ENCODE measurements at regions not wholly inside any gene's neighbourhood (a gene's known extent, or its start where the extent isn't known, plus 50 kb on each side); places are given as distances from the start of the nearest gene placed in this dataset.
A peak's percentile ranks its signal among the peaks of the same experiment; 100 is the strongest.
"Not testable (repeated sequence)": the region's sequence is repeated elsewhere in the genome, so short reads cannot be mapped to it uniquely, and the experiment has no call there.

DNA sequence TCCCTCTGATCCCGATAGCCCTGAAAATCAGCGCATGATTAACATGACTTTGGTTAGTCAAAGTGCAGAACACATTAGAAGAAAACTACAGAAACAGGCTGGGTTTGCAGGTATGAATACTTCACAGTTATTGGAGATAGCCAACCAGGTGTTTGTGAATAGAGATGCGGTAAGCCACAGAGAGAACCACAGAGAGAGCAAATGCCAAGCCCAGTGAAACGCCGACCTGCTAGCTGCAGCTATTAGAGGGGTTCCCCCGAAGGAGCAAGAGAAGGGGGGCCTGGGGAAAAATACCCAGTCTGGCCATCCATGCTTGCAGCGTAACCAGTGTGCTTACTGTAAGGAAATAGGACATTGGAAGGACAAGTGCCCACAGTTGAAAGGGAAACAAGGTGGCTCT lies 523.9 kb upstream of the CNTN3 start:
- H3K4me3 Mint-ChIP-seq, result no peak overlapping the region
- no peak overlapping the region for H3K27ac Mint-ChIP-seq
- no peaks in the 10 kb centered on the region for H3K4me1 Mint-ChIP-seq (ENCODE audit: low read depth)
- no peaks in the 10 kb centered on the region for H3K27me3 Mint-ChIP-seq
- intact Hi-C loops (cut with micrococcal nuclease), result no loop called here
- H3K9me3 Mint-ChIP-seq, result no peaks in the 10 kb centered on the region
- ChIA-PET POLR2A (no interaction called here), CTCF (no interaction called here)
- DNase-seq, result no peak
- no peaks in the 10 kb centered on the region for H3K36me3 Mint-ChIP-seq

DNA sequence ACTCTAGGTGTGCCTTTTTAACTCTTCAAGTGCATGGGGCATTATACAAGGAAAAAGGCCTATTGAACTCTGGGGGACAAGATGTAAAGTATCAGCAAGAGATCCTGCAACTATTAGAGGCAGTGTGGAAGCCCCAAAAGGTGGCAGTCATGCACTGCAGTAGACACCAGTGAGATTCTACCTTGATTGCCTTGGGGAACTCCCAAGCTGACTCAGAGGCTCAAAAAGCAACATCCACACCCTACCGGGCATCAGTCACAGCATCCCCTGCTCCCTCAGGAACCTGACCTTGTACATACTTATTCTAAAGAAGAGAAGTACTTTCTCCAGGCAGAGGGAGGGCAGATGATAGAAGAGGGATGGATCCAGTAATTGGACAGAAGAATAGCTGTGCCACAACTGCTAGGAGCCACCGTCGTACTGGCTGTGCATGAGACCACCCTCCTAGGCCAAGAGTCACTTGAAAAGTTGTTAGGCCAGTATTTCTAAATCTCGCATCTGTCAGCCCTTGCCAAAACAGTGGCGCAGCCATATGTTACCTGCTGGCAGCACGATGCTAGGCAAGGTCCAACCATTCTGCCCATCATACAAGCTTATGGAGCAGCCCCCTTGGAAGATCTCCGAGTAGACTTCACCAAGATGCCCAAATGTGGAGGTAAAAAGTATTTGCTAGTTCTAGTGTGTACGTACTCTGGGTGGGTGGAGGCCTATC lies 523.1 kb upstream of the FRG2C start:
- H3K4me3 Mint-ChIP-seq, result no peak overlapping the region
- no peak overlapping the region for H3K27ac Mint-ChIP-seq
- ChIA-PET POLR2A (no interaction called here), CTCF (no interaction called here)
- no peaks in the 10 kb centered on the region for H3K36me3 Mint-ChIP-seq
- no peaks in the 10 kb centered on the region for H3K27me3 Mint-ChIP-seq
- no peaks in the 10 kb centered on the region for H3K4me1 Mint-ChIP-seq (ENCODE audit: low read depth)
- intact Hi-C loops (cut with micrococcal nuclease), result no loop called here
- H3K9me3 Mint-ChIP-seq, result no peaks in the 10 kb centered on the region
- no peak for DNase-seq

DNA sequence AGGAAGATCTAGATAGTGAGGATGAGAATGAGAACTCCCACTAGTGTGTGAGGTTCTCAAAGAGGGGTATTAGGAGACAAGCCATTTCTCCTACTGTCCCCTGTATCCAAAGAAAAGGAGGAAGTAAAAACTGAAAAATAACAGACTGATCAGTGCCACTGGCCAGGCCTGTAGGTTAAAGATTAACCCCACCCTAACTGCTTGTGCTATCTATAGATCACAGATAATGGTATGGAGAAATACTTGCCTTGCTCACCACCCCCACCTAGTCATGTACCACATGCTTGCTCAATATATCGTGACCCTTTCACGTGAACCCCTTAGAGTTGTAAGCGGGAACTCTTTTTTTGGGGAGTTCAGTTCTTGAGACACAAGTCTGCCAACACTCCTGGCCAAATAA lies 519.7 kb upstream of the FRG2C start:
- intact Hi-C loops (cut with micrococcal nuclease), result no loop called here
- Mint-ChIP-seq H3K9me3 (no peaks in the 10 kb centered on the region), H3K4me1 (ENCODE audit: low read depth) (no peaks in the 10 kb centered on the region), H3K27ac (no peak overlapping the region), H3K4me3 (no peak overlapping the region), H3K27me3 (no peaks in the 10 kb centered on the region), H3K36me3 (no peaks in the 10 kb centered on the region)
- DNase-seq, result no peak
- ChIA-PET POLR2A (no interaction called here), CTCF (no interaction called here)

DNA sequence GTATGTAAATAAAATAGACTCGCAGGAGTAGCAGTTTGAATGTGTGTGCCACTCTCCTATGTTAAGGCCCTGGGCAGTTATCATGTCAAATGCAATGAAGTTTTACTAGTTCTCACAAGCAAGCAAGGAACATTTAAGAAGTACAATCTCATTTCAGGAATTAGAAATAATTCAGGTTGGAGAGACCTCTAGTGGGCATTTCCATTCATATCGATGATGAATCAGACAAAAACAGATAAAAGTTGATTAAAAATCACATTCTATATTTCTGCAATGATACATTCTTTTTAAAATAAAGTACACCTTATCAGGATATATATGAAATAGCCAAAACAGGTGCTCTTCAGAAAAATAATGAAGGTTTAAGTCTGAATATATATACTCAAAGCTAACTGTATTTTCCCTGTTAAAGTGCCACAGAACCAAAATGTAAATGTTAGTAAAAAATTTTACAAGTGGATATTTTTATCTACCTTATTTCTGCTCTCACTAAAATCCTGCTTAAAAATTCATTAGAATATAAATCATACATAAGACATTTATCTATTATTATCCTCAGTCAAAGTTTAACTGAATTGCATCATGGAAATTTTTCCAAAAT lies 492.4 kb upstream of the FRG2C start:
- H3K27ac Mint-ChIP-seq, result no peak overlapping the region
- ChIA-PET CTCF (interaction anchor here (0.9 kb wide), 1 partner anchor 20 kb away, joined by 3 read pairs; no protein-coding TSS in a partner anchor), POLR2A (no interaction called here)
- no peak for DNase-seq
- no peaks in the 10 kb centered on the region for H3K4me1 Mint-ChIP-seq (ENCODE audit: low read depth)
- no peak overlapping the region for H3K4me3 Mint-ChIP-seq
- H3K36me3 Mint-ChIP-seq, result no peaks in the 10 kb centered on the region
- H3K9me3 Mint-ChIP-seq, result no peaks in the 10 kb centered on the region
- intact Hi-C loops (cut with micrococcal nuclease), result no loop called here
- peaks cover 3% of the 10 kb centered on the region for H3K27me3 Mint-ChIP-seq

DNA sequence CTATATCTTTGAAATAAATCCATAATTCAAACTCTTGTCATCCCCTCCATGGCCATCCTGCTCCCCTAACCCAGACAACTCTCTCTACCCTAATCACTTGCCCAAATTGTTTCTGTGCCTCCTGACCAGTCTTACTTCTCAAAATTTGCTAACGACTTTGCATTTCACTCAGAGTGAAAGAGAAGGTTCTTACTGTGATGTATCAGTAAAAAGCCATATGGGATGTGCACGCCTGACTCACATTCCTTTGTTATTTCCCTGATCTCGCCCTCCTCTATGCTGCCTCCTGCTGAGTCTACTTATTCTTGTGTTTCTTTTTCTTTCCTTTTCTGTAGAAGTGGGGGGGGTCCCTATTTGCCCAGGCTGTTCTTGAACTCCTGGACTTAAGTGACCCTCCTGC lies 487.2 kb upstream of the FRG2C start:
- H3K27ac Mint-ChIP-seq, result no peak overlapping the region
- peaks cover 2% of the 10 kb centered on the region for H3K27me3 Mint-ChIP-seq
- no peaks in the 10 kb centered on the region for H3K9me3 Mint-ChIP-seq
- DNase-seq, result no peak
- no peak overlapping the region for H3K4me3 Mint-ChIP-seq
- no peaks in the 10 kb centered on the region for H3K36me3 Mint-ChIP-seq
- CTCF ChIA-PET, result no interaction called here
- POLR2A ChIA-PET, result no interaction called here
- intact Hi-C loops (cut with micrococcal nuclease), result no loop called here
- H3K4me1 Mint-ChIP-seq (ENCODE audit: low read depth), result no peaks in the 10 kb centered on the region

DNA sequence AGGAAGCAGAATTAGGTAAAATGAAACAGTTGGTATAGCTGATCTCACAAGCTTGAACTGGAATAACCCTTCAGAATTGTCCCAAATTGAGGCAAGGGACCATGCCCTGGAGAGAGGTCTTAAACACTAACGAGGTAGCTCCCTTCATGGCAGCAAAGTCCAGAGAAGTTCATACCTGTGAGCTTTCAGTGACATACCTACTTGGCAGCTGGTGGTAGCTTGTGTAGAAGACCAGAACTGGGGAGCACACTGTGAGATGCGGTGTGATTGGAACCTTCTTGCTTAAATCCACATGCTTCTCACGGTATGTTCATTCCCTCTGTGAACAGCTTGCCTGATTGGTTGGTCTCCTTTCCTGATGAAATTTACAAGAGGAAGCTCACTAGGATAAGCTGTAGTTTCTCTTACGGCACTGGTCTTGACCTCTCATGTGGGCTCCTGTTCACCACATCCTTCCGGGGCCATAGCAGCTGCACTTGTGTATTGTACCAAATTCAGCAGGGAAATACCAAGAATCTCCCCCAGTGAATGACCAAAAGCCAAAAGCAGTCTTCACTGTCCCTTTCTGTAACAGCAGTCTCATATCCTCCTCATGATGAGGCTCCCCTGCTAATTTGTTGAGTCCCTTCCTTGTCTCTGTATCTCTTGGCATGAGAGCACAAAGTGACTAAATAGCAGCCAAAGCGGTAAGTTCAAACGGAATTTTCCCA lies 483.7 kb upstream of the FRG2C start:
- intact Hi-C loops (cut with micrococcal nuclease), result no loop called here
- peaks cover 4% of the 10 kb centered on the region for H3K27me3 Mint-ChIP-seq
- no peak for DNase-seq
- no peak overlapping the region for H3K27ac Mint-ChIP-seq
- H3K4me1 Mint-ChIP-seq (ENCODE audit: low read depth), result no peaks in the 10 kb centered on the region
- ChIA-PET CTCF (interaction anchor here (1.2 kb wide), 1 partner anchor 12 kb away, joined by 7 read pairs; no protein-coding TSS in a partner anchor), POLR2A (no interaction called here)
- H3K4me3 Mint-ChIP-seq, result no peak overlapping the region
- no peaks in the 10 kb centered on the region for H3K9me3 Mint-ChIP-seq
- no peaks in the 10 kb centered on the region for H3K36me3 Mint-ChIP-seq

DNA sequence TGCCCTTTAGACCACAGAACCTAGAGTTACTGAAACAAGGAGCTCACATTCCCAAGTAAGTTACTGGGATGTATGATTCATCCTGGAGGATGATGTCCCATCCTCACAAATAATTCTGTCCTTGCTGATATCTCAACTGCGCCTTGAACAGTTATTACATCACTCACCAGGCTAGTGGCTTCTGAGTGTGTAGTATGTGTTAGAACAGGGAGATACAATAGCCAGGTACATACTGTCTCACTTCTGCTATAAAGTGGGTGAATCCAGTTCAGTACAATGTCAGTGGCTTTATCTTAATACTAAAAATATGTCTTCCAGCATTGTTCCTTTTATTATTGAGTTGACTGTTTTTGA lies 483.2 kb upstream of the FRG2C start:
- POLR2A ChIA-PET, result no interaction called here
- CTCF ChIA-PET, result no interaction called here
- no peak overlapping the region for H3K4me3 Mint-ChIP-seq
- H3K9me3 Mint-ChIP-seq, result no peaks in the 10 kb centered on the region
- no peak overlapping the region for H3K27ac Mint-ChIP-seq
- no peaks in the 10 kb centered on the region for H3K36me3 Mint-ChIP-seq
- H3K27me3 Mint-ChIP-seq, result peaks cover 4% of the 10 kb centered on the region
- DNase-seq, result no peak
- H3K4me1 Mint-ChIP-seq (ENCODE audit: low read depth), result no peaks in the 10 kb centered on the region
- intact Hi-C loops (cut with micrococcal nuclease), result no loop called here

DNA sequence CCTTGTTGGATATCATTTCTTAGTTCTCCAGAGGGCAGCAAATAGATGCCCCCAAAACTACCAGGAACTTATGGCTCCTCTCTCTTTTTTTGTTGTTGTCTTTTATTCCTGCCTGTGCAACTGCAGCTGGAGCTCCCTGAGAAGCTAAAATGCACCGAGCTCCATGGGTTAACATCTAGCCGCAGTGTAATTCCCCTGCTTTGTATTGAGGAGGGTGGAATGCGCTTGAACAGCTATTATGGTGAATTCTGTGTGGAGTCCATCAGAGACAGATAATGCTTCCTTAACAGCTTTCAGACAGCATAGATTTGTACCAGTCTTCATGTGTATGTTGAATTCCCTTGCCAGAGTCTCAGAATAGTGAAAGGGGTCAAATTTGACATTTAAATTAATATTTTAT lies 475.2 kb upstream of the FRG2C start:
- peaks cover 5% of the 10 kb centered on the region for H3K27me3 Mint-ChIP-seq
- H3K9me3 Mint-ChIP-seq, result no peaks in the 10 kb centered on the region
- no peak for DNase-seq
- no peaks in the 10 kb centered on the region for H3K4me1 Mint-ChIP-seq (ENCODE audit: low read depth)
- H3K4me3 Mint-ChIP-seq, result no peak overlapping the region
- POLR2A ChIA-PET, result no interaction called here
- CTCF ChIA-PET, result interaction anchor here (0.7 kb wide), 1 partner anchor 242 kb away, joined by 3 read pairs; no protein-coding TSS in a partner anchor
- H3K27ac Mint-ChIP-seq, result no peak overlapping the region
- no peaks in the 10 kb centered on the region for H3K36me3 Mint-ChIP-seq
- intact Hi-C loops (cut with micrococcal nuclease), result no loop called here

DNA sequence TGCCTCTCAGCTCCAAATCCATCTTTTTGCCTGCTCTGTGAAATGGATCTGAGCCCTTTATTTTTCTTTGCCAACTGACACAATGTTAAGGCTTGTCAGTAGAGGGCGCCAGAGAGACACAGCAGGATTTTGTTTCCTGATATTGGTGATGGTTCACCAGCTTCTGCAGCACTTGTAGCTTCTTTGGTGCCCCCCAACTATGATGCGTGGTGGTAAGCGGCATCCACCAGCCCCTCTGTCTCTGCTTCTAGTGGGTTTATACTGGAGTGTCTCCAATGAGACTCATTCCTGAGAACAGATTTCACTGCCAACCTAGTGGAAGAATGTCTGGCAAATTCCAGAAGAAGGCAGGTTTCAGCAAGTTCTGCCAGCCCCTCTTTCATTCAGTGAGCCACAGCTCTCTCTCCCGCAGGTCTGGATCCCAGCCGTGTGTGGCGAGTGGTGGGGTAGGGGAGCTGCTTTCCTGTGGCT lies 471.9 kb upstream of the FRG2C start:
- peak; percentile 51 for DNase-seq
- ChIA-PET POLR2A (no interaction called here), CTCF (interaction anchor here (0.6 to 3.3 kb wide), 17 partner anchors 8 to 451 kb away, joined by 3 to 20 read pairs (median 5); no protein-coding TSS in a partner anchor)
- no peak overlapping the region for H3K4me3 Mint-ChIP-seq
- H3K27ac Mint-ChIP-seq, result no peak overlapping the region
- peaks cover 5% of the 10 kb centered on the region for H3K27me3 Mint-ChIP-seq
- no peaks in the 10 kb centered on the region for H3K4me1 Mint-ChIP-seq (ENCODE audit: low read depth)
- no peaks in the 10 kb centered on the region for H3K36me3 Mint-ChIP-seq
- intact Hi-C loops (cut with micrococcal nuclease), result loop anchor here (1.0 to 2.0 kb wide), 3 partner anchors 171 to 451 kb away; no protein-coding TSS in a partner anchor
- H3K9me3 Mint-ChIP-seq, result no peaks in the 10 kb centered on the region

DNA sequence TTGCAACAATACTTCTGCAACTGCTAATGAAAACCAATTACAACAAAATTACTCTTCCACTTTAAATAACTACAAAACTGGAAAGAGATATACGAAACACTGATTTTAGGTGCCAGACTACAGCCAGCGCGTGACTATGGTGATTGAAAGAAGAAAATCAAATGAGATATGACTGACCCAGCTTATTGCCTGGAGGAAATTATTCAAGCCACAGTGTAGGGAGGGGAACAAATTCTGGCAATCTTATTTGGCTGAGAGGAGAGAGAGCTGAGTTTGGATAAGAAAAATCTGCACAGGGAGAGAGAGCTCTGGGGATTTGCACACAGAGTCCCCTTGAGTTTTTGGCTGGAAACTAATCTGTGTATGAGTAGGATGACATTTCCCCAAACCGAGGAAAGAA lies 470.3 kb upstream of the FRG2C start:
- intact Hi-C loops (cut with micrococcal nuclease), result loop anchor here (2.0 kb wide), 2 partner anchors 169 to 449 kb away; no protein-coding TSS in a partner anchor
- Mint-ChIP-seq H3K27me3 (peaks cover 3% of the 10 kb centered on the region), H3K4me3 (no peak overlapping the region), H3K36me3 (no peaks in the 10 kb centered on the region), H3K4me1 (ENCODE audit: low read depth) (no peaks in the 10 kb centered on the region), H3K27ac (no peak overlapping the region), H3K9me3 (no peaks in the 10 kb centered on the region)
- no peak for DNase-seq
- CTCF ChIA-PET, result interaction anchor here (3.3 kb wide), 1 partner anchor 236 kb away, joined by 20 read pairs; no protein-coding TSS in a partner anchor
- POLR2A ChIA-PET, result no interaction called here

DNA sequence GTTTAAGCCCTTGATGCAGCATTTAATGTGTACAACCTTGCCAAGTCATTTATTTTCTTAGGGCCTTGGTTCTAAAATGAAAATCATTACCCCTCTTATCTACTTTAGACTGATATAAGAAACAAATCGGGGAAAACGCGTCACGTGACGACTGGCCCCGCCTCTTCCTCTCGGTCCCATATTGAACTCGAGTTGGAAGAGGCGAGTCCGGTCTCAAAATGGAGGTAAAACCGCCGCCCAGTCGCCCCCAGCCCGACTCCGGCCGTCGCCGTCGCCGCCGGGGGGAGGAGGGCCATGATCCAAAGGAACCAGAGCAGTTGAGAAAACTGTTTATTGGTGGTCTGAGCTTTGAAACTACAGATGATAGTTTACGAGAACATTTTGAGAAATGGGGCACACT lies 449.8 kb upstream of the FRG2C start:
- H3K4me3 Mint-ChIP-seq; DNase-seq; H3K4me1 Mint-ChIP-seq (ENCODE audit: low read depth); H3K27me3 Mint-ChIP-seq; POLR2A ChIA-PET; H3K36me3 Mint-ChIP-seq; intact Hi-C loops (cut with micrococcal nuclease); H3K27ac Mint-ChIP-seq; CTCF ChIA-PET; H3K9me3 Mint-ChIP-seq: not testable (repeated sequence)

DNA sequence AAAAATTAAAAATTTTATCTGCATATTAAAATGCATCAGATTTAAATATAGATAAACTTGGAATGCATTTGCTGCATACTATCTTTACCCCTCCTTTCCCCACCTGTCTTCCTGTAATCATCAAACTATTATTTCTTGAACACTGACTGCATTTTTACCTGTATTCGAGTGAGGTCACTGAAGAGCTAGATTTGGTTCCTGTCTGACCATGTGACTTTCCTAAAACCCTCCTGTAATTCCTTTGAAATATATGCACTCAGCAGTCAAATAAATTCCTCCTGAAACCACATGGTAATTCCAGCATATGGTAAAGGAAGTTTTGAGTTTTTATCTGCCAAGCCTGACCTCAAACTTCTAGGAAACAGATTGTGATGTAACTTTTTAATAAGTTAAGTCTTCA lies 445.6 kb upstream of the FRG2C start:
- CTCF ChIA-PET, result no interaction called here

More for the DNA sequence above, 445.6 kb upstream of the FRG2C start:
- Mint-ChIP-seq H3K27me3 (no peaks in the 10 kb centered on the region), H3K4me1 (ENCODE audit: low read depth) (no peaks in the 10 kb centered on the region), H3K36me3 (no peaks in the 10 kb centered on the region), H3K27ac (no peak overlapping the region), H3K4me3 (no peak overlapping the region), H3K9me3 (no peaks in the 10 kb centered on the region)
- no peak for DNase-seq
- POLR2A ChIA-PET, result no interaction called here
- intact Hi-C loops (cut with micrococcal nuclease), result no loop called here

Data from activated CD4-positive, alpha-beta memory T cell treated with anti-CD3 and anti-CD28 coated beads for 36 hours (primary cell).